ENCODE measurements at regions not wholly inside any gene's neighbourhood (a gene's known extent, or its start where the extent isn't known, plus 50 kb on each side); places are given as distances from the start of the nearest gene placed in this dataset.
"Not testable (repeated sequence)": the region's sequence is repeated elsewhere in the genome, so short reads cannot be mapped to it uniquely, and the experiment has no call there.

DNA sequence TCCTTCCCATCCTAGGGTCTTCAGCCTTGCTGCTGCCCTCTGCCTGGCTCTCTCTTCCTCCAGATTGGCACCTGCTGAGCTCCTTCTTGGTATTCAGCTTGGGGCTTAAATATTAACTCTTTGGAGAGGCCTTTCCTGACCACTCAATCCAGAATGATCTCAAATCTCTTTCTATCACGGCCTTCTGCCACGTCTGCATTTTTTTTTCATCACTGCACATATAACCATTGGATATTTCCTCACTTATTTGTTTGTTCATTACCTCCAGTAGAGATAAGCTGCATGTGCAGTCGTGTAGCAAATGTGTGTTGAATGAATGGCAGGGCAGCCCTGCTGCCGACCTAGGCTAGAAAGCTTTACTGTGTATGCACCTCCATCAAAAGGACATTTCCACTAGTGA lies 51.6 kb upstream of the MPP7 start:
- DNase-seq = no peak

DNA sequence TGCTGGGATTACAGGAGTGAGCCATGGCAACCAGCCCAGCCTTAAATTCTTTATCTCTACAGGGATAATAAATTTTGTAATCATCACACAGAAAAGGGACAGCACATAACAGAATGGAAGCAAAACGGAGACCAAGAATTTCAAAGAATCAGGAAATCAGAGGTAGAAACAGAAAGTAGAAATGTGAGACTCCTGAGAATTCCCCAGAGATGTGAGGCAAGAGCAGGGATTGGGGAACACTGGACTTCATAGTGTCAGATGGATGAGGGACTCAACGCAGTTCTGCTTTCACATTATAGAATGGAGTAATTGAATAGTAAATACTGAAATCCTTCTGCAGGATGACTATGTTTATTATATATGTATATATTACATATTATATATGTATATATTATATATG lies 52.5 kb upstream of the MPP7 start:
- DNase-seq = no peak

DNA sequence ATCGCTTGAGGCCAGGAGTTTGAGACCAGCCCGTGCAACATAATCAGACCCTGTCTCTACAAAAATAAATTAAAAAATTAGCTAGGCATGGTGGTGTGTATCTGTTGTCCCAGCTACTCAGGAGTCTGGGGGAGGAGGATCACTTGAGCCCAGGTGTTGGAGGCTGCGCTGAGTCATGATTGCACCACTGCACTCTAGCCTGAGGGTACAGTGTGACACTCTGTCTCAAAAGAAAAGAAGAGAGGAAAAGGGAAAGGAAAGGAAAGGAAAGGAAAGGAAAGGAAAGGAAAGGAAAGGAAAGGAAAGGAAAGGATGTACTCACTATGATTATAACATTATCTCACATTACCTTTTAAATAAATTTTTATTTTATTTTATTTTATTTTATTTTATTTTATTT lies 56.5 kb upstream of the MPP7 start:
- DNase-seq = no peak

DNA sequence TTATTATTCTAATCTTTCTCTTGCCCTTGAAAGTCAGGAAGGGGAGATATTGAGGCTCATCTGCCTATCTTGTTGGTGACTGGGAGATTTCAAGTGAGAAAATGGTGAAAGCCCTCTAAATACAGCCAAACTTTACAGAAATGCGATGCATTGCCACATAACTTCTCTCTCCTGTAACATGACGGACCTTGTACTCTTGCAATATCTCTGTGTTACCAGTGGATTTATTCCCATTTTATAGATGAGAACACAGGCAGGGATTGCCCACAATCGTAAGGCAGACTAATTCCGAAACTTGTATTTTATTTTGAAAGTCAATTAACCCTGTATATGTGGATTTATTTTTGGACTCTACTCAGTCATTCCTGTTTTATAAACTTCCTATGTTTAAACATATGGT lies 57.3 kb upstream of the MPP7 start:
- no peak for DNase-seq

DNA sequence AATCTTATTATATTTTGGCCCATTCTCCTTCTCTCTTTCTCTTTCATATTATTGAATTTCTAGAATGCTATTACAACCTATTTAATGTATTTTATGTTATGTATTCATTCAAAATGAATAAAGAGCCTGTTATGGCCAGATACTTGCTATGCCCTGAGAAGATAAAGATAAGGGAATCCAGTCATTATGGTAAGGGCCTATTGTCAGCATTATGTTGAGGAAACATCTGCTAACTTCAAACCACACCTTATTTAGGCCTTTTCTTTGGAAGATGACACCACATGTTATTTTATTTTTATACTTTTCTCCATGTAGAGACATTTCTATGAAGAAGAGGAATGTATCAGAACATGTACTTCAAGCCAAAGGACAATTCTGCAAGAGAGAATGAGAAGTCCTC lies 60.5 kb upstream of the MPP7 start:
- DNase-seq = no peak

DNA sequence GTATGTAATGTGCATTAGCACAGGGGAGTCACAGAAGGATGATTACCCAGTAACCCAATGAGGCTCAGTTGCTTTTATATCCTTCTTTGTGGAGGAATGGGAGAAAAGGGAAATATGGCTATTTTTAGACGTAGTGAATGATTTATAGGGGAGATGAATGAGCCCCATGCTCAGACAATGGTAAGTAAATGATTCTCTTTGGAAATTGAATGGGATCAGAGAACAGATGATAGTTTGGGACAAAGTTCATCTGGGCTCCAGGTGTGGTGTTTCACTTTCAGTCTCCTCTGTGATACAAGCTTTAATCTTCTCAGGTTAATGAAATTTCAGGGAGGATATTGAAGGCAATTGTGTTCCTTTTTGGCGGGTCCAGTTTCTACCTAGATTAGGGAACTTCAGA lies 63.0 kb upstream of the MPP7 start:
- DNase-seq = no peak

DNA sequence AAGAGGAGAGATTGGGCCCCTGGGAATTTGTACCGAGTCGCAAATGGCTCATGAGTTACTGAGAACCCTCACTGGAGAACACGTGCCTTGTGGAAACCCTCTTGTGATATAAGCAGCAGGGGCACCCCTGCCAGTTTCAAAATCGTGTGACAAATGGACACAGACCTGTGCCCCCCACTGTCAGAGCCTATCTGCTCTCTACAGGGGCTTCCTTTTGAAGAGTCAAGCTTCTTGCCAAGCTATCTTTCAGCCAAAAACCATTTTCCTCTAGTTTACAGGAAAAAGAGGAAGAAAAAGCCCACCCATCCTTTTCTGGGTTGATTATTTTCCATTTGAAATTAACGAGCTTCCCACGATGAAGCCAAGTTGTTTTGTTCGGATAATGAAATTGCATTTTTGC lies 64.1 kb upstream of the MPP7 start:
- no peak for DNase-seq

DNA sequence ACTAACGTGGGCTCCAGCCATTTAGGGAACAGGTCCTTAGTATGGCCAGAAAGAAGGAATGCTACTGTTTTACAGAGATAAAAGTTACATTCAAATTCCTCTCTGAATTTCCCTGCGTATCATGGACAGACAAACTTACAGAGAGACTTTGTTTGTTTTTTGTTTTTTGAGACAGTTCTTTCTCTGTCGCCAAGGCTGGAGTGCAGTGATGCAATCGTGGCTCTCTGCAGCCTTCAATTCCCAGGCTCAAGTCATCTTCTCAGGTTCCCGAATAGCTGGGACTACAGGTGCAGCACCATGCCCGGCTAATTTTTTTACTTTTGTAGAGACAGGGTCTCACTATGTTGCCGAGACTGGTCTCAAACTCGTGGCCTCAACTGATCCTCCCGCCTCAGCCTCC lies 64.5 kb upstream of the MPP7 start:
- DNase-seq = no peak

DNA sequence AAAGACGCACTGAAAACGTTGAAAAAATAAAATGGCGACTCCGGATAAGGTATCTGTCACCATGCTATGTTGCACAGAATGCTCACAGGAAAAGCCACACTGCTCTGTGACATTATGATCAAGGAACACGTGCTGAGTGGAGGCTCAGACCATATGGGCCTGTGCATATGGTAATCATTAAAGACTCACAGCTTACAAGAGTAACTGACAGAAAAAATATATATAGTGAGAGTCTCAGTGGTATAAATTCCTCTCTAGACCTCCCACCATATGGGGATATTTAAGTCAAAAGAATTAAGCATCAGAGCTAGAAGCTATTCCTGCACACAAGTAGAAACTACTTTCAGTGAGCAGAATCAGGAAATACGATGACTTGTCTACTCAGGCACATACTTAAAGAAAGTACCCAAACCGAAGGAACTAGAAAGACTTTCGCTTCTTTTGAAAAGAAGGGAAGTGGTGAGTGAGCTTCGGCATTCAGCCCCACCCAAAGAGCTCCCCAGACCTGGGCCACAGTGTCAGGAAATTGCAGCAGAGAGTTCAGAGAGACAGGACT lies 65.1 kb upstream of the MPP7 start:
- DNase-seq = no peak

DNA sequence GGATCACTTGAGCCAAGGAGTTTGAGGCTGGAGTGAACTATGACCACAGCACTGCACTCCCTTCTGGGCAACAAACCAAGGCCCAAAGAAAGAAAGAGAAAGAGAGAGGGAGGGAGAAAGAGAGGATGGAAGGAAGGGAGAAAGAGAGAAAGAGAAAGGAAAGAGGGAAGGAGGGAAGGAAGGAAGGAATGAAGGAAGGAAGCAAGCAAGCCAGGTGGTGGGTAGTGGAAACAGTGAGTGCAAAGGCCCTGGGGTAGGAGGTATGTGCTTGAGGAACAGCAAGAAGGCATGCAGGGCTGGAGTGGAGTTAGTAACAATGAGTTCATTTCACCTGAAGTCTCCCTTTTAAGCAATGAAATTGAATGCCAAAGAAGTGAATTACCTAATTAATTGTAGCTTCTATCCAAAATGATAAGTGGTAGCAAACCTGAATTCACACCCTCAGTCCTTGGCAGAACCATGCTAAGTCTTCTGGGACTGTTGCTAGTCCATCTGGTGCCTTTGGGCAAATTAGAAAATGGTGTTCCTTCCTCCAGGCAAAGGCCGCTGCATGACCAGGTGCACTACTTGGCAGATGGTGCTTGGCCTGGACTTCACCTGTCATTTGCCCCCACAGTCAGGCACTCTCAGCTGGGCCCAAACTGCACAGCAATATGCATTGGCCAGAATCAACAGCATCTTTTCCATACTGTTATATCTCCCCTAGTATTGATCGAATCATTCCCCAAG lies 67.4 kb upstream of the MPP7 start:
- no peak for DNase-seq

DNA sequence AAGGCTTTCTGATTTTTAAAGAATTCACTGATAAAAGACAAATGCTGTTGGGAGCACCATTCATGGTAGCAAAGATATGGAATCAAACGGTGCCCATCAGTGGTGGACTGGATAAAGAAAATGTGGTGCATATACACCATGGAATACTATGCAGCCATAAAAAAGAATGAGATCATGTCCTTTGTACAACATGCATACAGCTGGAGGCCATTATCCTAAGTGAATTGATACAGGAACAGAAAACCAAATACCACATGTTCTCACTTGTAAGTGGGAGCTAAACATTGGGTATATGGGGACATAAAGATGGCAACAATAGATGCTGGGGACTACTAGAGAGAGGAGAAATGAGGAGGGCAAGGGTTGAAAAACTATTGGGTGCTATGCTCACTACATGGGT lies 68.8 kb upstream of the MPP7 start:
- DNase-seq = not testable (repeated sequence)

DNA sequence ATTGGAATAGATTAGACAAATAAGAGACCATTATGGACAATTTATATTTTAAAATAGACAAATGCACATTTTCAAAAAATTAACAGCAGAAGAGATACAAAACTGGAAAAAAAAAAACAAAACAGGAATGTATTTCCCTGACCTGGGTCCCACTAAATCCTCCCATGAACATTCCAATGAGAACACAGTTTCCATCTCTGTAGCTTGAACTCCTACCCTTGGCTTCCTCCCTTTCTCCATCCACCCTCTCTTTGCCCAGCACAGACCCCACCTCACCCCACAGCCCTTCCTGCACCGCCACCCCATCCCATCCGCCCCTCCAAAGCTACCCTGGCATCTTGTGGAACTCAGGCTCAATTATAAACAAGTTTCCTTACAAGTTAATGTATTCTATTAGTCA lies 71.2 kb upstream of the MPP7 start:
- DNase-seq = no peak

DNA sequence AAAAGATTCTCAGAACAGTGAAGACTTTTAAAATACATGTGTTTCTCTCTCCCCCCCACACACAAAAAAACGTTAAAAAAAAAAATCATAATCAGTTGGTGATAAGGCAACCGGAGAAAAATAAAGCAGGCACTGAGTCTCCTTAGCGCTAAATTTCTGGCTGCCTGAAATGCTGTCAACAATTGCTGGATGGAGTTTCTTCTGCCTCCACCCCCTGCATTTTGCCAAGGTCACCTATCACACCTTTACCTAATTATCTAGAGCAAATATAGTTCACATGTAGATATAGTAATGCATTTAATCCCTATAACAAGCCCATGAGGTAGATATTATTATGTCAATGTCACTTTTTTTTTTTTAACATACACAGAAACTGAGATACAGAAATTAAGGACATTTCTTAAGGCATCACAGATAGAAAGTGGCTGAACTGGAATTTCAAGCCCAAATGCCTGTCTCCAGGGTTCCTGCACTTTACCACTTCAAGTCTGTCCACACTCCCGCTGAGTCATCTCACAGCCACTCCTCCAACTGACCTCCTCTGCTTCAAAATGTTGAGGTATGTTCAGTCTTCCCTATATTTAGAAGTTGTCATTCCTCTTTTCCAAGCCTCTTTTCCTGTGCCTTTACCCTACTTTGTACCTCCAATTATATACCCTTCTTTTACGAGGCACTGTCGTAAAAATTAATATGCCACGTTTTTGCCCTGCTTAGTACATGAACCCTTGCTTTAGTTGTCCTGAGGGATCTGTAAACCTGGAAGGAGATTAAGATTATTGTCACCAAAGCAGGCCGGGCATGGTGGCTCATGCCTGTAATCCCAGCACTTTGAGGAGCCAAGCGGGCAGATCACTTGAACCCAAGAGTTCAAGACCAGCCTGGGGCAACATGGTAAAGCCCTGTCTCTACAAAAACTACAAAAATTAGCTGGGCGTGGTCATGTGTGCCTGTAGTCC lies 72.8 kb upstream of the MPP7 start:
- peak; percentile 4 for DNase-seq

DNA sequence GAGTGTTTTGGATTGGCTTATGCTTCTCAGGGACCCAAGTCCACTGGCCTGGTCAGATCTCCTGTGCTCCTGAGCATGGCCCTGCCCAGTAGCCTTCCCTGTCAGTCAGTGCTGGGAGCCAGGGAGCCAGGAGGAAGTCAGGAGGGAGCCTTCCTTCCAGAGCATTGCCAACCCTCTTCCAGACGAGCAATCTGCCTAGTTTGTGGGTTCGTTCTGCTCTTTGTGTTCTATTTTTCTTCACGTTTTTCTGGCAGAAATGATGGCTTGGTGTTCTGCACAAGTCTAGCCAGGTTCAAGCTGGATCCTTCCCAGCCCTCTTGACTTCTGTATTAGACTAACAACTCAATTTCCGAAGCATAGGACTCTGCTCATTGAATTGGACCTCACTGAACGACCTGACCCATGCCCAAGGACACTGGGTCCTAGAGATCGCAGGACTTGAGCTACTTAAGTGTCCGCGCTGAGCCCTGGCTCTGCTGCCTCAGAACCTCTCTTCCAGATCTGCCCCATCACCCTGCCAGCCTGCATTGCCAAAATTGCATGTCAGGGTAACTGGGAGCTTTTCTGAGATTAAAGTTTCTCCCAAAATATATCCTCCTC lies 76.2 kb upstream of the MPP7 start:
- DNase-seq = no peak

DNA sequence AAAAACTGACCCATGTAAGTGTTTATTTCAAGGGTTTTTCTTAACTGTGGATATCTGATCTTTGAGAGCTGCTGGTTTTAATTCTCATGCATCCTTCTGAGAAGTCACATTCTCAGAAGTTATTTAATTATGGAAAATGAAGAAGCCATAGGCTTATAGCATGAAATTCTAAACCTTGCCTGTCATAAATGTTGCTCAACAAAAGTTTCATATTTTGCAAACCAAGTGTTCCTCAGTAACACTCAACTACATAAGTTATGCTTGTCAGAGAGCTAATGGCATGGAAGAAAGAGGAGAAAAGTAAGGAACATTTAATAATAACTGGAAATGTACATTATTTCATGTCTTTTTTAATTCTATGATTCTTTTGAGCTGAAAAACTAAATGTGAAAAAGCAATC lies 78.6 kb upstream of the MPP7 start:
- no peak for DNase-seq

DNA sequence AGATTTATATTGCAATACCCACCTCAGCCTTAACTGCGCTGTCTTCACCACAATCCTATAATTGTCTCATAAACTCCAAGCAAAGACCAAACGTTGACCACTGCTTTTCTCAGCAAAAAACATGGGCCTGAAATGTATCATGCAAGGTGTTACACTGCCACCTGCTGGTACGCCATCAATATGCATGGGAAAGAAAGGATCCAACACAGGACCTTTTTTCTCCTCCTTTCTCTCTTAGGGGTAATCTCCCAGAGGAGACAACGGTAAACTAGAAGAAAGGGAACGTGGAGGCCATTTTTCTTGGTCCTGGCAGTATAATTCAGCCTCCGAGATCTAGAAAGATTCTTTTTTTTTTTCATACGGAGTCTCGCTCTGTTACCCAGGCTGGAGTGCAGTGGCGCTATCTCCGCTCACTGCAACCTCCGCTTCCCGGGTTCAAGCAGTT lies 79.1 kb upstream of the MPP7 start:
- peak; percentile 71 for DNase-seq

DNA sequence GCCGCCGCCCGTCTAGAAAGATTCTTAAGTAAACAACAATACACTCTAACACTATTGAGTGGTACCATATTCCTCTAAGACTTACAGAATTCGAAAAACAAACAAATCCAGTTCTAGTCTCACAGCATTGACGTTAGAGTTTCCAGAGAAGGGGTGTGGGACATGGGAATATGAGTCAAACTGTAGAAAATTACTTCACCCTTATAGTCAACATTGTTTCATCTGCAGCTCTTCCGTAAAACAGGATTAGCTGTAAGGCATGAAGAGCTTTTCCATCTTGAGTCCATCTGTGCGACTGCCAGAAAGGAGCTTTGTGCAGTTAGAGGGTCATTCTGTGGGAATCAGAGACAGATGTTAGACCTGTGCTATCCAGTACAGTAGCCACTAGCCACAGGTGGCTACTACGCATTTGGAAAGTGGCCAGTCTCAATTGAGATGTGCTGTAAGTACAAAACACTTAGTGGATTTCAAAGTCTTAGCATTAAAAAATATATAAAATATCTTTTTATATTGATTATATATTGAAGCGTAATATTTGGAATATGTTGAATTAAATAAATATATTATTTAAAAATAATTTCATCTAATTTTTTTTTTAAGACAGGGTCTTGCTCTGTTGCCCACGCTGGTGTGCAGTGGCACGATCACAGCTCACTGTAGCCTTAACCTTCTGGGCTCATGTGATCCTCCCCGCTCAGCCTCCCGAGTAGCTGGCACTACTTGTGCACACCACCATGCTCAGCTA lies 79.8 kb upstream of the MPP7 start:
- DNase-seq = no peak

DNA sequence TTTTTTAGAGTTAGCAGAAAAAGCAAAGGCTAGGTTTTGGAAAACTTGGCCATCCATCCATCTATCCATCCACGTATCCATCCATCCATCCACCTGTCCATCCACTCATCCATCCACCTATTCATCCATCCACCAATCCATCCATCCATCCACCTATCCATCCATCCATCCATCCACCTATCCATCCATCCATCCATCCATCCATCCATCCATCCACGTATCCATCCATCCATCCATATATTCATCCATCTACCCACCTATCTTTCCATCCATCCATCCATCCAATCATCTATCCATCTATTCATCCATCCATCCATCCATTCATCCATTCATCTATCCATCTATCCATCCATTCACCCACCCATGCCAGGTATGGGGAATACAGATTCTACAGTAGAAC lies 81.7 kb upstream of the MPP7 start:
- DNase-seq = no peak

DNA sequence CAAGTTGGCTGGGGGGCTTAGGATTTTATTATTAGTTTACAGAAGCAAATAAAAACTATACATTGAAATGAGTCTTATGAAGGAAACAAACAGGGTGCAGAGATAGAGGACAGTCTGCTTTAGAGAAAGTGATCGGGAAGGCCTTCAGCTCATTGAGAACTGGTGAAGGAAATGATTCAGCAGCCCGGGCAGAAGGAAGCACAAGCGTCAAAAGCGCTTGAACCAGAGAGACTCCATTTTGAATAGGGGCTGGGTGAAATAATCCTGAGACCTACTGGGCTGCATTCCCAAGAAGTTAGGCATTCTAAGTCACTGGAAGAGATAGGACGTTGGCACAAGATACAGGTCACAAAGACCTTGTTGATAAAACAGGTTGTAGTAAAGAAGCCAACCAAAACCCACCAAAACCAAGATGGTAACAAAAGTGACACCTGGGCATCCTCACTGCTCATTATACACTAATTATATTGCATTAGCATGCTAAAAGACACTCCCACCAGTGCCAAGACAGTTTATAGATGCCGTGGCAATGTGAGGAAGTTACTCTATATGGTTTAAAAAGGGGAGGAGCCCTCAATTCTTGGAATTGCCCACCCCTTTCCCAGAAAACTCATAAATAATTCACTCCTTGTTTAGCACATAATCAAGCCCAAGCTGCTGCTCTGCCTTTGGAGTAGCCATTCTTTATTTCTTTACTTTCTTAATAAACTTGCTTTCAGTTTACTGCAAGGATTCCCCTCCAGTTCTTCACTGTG lies 83.1 kb upstream of the MPP7 start:
- DNase-seq = no peak

DNA sequence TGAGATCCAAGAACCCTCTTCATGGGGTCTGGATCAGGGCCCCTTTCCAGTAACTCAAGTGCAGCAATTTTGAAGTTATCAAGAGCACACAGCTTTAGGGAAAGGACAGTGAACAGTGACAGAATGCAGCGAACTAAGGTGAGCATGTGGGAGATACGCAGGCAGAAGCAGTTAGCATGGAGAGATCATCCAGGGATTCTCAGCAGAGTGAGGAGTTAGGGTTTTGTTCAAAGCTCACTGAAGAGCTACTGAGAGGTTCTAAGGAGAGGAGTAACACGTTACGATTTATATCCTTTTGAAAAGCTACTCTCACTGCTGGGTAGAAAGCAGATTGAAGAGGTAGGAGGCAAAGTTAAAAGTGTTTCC lies 83.6 kb upstream of the MPP7 start:
- no peak for DNase-seq

DNA sequence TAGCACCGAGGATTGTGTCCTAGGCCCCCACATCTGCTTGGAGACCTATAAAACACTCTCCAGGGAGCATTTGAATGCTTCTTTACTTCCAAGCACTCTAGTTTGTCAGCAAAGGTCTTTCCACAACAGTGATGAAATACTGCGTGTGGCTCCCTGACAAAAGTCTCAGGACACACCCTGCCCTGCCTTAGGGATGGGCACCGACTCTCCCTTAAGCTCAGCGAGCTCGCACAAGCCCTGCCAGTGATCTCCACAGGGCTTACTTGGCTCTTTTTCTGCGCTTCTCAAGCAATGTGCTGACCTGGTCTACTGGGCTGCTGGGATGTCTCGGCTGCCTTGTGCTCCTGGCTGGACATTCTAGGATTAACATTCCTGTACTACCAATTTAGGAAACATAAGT lies 84.3 kb upstream of the MPP7 start:
- DNase-seq = no peak

DNA sequence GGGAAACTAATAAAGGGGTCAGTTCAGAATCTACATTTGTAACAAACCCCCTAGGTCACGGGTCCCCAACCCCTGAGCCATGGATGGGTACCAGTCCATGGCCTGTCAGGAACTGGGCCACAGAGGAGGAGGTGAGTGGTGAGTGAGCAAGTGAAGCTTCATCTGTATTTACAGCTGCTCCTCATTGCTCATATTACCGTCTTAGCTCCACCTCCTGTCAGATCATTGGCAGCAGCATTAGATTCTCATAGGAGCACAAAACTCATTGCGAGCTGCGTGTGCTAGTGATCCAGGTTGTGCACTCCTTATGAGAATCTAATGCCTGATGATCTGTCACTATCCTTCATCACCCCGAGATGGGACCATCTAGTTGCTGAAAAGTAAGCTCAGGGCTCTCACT lies 88.4 kb upstream of the MPP7 start:
- DNase-seq = no peak
